HG03565 (cell line): ENCODE measurements at regions not wholly inside any gene's neighbourhood (a gene's known extent, or its start where the extent isn't known, plus 50 kb on each side); places are given as distances from the start of the nearest gene placed in this dataset.
"Not testable (repeated sequence)": the region's sequence is repeated elsewhere in the genome, so short reads cannot be mapped to it uniquely, and the experiment has no call there.

Experiments used
- ATAC-seq: cut with Tn5 transposase; IDR thresholded peaks from one replicate; pipeline ENCODE4 v1.9.1; 2021; ENCODE audit warnings: mild to moderate bottlenecking, moderate library complexity; ENCODE audit not compliant: unreplicated experiment

- not testable (repeated sequence) for ATAC-seq
These were observed 1030.1 kb downstream of the PRIM2 start for GRCh38 chr6:58347534-58347933.

- not testable (repeated sequence) for ATAC-seq
These were observed 1034.2 kb downstream of the PRIM2 start for GRCh38 chr6:58351619-58352018.

DNA sequence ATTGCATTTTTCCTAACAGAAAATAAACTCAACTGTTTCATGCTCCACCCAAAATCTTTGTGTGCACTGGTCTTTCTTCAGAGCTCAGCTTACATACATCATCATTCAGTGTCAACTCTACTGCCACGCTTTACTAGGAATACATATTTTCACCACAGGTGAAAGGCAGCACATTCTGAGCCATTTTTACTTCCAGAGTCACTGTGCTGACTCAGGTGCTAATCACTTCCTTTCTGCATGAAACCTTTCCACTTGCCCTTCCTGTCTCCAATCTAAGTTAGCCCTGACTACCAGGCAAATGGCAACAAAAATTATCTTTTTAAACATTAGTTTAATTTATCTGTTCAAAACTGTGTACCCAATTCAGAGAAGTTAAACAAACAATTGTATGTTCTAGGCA, 1041.0 kb downstream of the PRIM2 start:
- ATAC-seq: not testable (repeated sequence)

DNA sequence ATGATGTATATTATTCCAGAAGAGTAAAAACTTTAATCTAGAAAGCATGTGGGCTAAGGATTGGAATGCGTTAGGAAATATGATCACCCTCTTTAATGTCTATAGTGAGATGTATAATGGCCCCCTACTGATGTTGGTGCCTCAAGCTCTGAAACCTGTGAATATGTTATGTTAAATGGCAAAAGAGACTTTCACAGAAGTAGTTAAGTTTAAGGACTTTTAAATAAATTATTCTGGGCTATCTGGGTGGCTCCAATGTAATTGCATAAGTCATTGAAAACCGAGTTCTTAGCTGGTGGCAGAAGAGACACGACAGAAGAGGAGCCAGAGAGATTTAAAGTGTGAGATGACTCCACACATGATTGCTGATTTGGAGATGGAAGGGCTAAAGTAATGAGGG, 1048.4 kb downstream of the PRIM2 start:
- ATAC-seq: not testable (repeated sequence)

DNA sequence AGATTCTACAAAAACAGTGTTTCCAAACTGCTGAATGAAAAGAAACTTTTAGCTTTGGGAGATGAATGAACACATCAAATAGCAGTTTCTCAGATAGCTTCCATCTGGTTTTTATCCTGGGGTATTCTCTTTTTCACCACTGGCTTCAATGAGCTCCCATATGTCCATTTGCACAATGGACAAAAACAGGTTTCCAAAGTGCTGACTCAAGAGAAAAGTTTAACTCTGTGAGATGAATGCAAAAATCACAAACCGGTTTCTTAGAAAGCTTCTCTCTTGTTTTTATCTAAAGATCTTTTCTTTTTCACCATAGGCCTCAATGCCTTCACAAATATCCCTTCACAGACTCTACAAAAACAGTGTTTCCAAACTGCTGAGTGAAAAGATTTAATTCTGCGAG, 1089.2 kb downstream of the PRIM2 start:
- ATAC-seq: not testable (repeated sequence)

DNA sequence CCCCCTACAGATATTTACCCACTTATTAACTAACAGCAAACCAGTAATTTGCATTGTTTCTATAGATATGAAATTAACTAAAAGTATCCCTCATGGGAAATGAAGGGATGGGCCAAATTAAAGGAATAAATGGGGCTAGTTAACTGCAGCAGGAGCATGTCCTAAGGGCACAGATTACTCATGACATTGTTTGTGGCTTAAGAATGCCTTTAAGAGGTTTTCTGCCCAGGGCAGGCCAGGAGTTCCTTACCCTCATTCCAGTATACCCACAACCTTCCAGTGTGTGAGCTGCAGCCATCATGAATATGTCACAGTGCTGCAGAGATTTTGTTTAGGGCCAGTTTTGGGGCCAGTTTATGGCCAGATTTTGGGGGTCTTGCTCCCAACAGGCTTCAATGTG, 1101.9 kb downstream of the PRIM2 start:
- ATAC-seq: no peak
